CD4-positive, alpha-beta T cell treated with Interleukin-17A for 1 hour (primary cell): ENCODE measurements at regions not wholly inside any gene's neighbourhood (a gene's known extent, or its start where the extent isn't known, plus 50 kb on each side); places are given as distances from the start of the nearest gene placed in this dataset.

Experiments used
- DNase-seq: peaks from one replicate; pipeline ENCODE4 v3.0.0-alpha.2; 2020

DNA sequence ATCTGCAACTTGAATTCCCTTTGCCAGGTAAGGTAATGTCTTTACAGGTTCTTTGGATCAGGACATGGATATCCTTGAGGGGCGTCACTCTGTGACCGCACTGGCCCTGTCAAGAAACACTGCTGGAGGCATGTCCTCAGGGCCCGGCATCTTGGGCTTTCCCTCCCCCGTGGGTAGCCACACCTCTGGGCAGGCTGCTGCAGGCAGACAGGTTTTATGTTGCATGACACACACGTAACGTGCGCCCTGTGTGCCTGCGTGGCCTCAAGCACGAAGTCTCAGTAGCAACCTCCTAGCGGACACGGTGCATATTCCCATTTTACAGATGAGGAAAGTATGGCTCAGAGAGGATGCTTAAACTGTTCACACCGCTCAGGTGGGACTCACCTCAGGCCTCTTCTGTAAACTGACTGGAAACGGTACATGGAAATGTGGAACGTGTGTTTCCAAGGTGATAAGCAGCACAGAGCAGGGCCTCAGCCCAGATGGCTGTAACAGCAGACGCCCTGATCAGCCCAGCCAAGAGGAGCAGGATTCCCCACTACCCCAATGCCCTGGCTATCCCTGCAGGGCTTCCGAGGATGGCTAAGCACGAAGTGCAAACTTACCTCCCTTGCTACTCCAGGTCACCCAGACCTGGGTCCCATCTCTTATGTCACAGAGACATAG lies 553.6 kb downstream of the TCERG1L start:
- DNase-seq, result no peak

DNA sequence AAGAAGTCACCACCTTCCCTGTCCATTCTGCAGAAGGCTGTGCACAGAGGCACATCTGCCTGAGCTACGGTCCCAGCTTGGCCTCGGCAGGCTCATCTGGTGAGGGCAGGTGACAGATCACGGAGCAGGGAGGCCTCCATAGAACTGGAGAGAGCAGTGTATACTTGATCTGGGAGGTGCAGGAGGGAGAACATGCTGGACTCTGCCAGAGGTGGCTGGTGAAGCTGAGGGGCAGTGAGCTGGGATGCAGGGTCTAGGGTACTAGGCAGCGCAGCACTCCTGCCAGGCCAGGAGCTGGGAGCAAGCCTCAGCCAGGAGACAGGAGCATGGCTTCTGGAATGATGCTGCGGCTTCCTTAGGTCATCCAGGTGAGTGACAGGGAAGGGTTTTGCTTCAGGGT lies 553.0 kb downstream of the TCERG1L start:
- DNase-seq, result no peak

DNA sequence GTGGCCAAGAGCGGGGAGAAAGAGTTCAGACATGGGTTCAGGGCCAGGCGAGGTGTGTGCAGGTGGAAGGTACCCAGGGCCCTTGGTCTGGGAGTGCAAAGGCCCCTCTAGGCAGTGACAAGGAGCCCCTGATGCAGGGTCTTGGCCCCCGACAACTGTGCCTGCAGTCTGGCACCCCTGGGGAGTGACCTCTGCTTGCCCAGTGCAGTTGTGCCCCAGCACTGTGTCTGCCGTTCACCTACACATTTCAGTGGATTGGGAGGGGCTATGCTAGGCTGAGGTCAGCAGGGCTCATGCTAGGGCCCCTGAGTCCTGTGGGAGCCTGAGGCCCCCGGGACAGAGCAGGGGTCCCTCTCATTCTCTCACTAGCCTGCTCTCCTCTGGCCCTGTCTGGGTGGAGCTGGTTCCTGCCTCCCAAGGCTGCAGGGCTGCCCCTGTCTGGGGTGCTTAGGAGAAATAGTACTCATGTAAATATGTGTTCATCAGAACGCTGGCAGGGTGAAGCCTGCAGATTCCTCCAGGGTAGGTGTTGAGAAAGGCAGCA lies 550.4 kb downstream of the TCERG1L start:
- DNase-seq, result no peak

DNA sequence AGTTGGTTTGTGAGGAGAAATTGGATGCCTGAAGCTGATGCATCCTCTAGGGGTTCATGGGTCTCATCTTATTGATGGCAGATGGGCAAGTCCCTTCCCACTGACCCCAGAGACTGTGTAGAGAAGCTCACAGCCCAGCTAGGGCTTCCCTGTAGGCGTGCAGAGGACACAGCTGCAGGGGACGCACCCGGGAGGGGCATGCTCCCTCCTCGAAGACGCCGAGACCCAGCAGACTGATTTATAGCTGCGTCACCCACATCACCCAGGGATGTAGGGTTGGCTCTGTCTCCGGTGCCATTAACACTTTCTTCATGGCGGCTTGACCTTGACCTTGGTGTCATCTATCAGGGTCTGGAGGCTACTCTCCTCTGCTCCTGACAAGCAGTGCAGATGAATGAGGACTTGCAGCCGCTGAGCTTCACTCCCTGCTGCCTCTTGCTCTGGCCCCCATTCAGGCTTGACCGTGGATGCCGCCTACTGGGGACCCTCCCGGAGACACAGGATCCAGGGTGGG lies 549.7 kb downstream of the TCERG1L start:
- DNase-seq, result no peak

DNA sequence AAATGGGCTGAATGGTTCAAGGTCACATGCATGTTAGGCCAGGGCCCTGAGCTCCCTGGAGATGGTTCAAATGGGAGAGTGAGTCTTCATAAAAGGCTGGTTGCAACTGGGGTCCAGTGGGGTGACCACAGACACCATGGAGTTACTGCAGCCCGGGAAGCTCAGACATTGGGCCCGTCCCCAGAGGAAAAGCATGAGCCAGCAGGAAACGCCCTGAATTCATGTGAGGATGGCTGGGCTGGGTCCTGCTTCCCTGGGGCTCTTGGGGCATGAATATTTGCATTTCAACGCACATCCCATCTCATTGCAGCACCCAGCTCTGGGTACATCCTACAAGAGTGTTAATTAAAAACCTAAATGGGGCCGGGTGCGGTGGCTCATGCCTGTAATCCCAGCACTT lies 549.0 kb downstream of the TCERG1L start:
- no peak for DNase-seq

DNA sequence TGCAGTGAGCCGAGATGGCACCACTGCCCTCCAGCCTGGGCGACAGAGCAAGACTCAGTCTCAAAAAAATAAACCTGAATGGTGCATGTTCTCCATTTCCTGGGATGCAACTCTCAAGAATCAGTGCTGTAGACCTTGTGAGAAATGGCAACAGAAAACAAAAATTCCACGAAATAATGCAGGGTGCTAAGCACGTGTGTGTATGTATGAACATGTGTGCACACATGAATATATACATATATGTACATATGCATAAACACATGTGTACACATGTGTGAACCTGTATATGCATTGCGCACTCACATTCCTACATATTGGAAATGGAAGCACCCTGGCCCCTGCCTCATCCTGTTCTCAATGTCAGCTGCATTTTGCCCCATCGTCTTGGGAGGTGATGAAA lies 548.5 kb downstream of the TCERG1L start:
- DNase-seq, result no peak

DNA sequence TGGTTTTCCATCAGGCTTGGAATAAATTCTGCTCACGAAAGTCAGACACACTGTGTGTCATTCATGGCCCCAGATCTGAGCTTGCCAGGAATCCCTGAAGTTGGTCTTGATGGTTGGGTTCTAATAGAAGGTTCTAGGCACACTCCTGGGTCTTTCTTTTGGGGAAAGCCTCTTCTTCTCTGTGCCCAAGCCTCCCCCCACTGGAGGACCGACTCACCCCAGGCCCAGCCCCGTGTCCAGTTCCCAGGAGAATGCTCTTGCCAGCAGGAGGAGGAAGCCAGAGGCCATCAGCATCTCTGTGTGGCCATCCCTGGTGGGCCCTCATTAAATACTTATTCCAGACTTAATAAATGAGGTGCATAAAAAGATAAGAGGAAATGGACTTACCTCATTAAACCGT lies 548.0 kb downstream of the TCERG1L start:
- no peak for DNase-seq

DNA sequence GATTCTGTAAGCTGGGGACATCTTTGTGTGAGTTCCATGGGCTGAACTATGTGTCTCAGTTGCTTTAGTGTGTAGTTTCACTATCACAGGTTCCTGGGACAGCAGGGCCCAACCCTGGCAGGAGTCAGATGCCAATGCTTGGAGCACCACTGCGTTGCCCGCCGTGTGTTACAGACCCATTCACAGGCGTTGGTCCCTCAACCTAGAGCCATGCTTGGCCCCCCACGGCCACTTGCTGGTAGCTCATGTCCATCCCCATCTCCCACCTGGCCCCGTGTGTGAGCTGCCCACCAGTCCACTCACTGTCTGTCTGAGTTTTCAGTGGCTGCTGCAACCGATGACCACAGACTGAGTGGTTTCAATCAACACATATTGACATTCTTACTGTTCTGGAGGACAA lies 546.9 kb downstream of the TCERG1L start:
- no peak for DNase-seq

DNA sequence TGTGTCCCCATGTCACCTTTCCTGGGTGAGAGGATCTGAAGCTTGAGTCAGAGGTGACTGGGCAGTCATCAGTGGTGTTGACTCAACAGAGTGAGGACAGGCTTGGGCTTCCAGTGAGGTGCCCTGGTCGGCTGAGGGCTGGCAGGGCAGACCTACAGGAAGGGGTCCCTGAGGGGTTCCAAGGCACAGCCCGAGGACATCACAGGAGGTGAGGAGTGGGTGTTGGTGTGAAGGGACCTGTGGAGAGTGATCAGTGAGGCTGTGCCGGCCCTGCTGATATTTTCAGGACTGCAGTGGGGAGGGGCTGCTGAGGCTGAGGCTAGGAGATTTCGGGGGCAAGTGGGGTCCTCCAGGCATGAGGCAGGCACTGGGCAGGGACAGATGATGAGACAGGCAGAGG lies 545.5 kb downstream of the TCERG1L start:
- DNase-seq, result no peak

DNA sequence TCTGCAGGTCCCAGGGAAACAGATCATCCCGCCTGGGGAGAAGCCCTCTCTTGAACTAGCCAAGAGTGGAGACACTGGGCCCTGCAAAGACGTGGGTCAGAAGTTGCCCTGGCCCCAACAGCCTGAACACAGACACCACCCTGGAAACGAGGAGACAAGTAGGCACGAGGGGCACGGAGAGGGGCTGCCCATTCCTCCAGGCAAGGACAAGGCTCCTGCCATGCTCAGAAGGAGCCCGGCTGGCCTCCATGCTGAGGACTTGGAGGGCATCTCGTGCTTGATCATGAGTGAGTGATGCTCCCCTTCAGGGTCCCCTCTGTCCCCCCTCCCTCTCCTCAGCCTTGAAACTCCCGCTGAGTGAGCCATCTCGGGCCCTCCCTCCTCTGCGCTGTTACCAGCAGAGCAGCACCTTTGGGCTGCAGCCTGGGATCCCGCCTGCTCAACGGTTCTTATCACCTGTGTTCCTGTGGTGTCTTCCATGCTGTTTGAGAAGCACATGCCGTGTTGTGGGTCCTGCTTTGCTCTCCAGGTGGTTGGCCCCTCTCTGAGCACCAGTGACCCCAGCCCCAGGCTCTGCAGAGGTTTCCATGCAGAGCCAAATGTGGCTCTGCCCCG lies 544.3 kb downstream of the TCERG1L start:
- no peak for DNase-seq

DNA sequence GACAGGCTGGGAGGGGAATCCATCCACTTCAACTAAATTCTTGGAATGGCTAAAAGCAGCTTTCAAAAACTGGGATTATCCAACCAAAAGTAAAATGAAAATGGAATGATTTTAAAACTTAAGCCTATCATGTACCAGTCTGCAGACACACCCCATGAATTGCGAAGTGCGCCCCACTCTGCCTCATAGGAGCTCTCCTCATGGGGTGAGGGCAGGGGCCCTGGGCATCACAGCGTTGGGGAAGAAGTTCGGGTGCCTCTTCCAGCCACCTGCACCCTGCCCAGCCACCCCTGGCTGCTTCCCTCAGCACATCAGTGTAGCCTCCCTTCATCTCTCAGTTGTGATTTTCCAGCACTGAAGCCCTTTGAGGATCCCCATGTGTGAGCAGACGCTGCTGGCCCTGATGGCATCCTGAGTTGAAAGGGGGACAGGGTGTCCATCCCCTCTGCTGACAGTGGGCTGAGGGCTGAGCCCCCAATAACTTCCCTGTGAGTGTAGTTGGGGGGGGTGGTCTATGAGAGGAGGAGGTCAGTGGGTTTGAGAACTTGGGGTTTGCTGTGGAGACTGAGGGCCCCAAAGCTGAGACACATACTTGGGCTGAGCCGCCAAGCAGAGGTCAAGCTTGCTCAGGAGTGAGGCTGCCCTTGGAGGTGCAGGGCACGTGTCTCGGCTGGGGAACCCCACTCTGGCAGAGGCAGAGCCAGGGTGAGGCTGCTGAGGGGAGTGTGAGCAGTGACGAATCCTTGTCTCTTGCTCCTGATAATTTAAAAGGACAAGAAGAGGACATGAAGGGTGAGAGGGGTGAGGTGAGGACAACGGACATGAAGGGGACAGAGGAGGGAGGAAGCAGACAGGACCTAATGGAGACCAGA lies 542.1 kb downstream of the TCERG1L start:
- no peak for DNase-seq

DNA sequence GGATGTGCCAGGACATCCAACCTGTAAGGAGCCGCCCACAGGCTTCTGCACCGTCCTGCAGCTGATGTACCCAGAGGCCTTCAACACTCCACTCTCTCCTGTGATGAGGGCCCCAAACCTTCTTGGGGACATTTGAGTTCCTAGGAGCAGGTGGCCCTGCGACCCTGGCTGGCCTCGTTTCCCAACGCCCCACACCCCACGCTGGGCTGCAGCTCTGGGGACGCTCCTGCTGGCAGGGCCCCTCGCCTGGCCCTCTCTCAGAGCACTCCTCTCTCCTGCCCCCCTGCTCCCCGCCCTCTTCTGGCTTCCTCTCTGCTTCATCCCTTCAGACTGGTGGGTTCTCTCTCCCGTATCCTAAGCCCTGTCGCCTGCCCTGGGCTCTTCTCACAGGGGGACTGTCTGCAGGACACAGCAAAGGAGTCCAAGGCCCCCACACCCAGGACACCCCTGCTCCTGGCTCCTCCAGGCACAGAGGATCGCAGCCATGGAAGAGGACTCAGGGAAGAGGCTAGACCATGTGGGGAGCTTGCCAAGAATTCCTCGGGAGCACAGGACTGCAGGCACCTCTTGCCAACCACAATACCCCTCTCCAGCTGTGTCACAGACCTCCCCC lies 541.4 kb downstream of the TCERG1L start:
- DNase-seq, result no peak

DNA sequence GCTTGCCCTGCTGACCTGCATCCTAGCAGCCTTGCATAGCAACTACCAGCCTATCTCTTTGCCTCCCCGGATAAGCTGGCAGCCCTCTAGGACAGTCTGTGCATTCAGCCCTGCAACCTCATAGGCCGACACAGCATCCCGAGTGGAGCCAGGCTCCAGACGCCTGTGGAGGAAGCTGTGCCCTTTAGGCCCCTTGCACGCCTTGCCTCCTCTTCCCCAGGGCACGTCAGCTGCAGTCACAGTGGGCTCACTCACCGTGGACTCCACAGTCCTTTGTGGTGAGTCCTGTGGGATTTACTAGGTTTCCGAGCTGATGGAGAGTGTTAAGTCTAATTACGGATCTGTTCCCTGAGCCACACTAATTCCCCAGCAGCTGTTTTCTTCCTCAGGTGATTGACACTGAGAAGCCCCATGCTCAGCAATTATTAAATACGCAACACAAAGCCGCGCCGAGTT lies 540.0 kb downstream of the TCERG1L start:
- no peak for DNase-seq

DNA sequence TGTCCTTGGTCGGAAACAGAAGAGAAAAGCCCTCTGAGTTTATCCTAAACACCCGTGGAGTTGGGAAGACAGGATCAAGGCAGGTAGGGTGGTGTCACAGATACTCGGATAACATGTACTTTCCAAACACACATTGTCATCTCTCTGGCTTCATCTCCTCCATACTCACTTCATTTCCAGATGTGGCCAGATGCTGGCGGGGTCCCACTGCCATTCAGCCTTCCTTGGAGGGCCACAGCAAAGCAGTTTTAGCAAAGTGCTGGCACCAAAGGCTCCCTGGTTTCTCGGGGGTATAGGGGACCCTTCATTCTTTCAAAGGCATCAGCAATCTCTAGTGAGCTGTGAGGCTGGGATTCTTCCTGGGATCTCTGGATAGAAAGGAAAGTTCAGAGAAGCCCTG lies 539.5 kb downstream of the TCERG1L start:
- DNase-seq, result no peak

DNA sequence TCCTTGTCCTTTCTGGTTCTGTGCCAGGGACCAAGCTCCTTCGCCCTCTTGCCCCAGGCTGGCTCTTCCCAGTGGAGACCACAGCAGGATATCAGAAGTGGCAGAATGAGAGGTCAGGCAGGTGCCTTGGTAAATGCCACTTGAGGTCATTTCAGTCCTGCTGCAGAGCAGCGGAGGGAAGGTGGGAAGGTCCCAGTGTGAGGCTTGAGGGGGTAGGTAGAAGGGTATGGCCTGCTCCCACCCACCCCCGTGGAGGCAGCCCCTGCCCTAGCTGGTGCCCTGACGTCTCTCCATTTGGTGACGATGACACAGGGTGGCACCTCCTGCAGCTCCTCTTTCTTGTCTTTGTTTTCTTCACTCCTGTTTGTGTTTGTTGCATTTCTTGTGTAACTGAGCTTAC lies 538.8 kb downstream of the TCERG1L start:
- DNase-seq, result no peak

DNA sequence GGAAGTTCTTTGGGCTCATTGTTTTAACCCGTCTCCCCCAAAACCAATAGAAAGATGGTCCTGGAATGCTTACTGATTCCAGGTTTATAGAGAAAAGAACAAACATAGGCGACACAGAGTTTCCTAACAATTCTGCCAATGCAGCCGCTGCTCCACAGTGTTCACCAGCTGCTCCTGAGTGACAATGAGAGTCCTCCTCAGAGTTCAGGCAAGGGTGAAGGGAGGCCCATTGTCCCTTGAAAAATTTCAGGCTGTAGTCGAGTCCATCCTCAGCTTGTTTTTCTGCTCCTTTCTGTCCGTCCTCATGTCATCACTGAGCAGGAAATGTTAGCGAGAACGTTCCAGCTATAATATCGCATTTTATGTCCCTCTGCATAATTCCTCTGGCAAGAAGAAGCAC lies 537.6 kb downstream of the TCERG1L start:
- DNase-seq, result no peak

DNA sequence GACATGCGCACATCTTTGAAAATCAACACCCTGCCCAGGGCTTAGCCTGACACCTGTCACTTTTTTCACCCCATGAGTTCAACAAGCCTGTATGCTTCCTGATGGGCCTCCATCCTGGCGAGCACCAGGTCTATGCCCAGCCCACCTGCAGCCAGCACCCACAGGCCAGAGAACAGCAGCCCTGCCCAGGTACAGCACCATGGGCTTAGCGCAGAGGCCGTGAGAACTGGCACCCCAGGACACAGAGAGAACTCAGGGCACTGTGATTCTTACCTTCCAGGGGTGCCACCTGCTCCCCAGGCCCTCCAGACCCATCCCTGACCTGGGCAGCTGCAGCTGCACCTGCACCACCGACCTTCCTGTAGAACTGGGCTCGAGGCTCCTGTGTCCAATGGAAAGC lies 536.6 kb downstream of the TCERG1L start:
- no peak for DNase-seq

DNA sequence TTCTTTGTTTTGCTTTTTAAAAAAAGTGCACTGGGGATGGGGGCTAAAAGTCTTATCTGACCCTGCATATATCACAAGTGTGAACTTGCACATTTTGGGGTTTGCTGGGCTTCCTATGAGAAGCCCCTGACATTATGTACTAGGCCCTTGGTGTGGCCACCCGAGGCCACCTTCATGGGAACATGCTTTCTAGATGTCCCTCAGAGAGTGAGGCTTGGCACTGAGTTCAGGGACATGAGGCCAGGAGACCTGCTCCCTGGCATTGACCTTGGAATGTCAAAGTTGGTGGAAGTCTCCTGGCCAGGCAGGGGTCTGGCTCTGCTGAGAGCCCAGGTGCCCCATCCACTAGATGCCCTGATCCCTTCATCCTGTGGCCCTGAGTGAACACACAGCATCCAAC lies 536.2 kb downstream of the TCERG1L start:
- no peak for DNase-seq

DNA sequence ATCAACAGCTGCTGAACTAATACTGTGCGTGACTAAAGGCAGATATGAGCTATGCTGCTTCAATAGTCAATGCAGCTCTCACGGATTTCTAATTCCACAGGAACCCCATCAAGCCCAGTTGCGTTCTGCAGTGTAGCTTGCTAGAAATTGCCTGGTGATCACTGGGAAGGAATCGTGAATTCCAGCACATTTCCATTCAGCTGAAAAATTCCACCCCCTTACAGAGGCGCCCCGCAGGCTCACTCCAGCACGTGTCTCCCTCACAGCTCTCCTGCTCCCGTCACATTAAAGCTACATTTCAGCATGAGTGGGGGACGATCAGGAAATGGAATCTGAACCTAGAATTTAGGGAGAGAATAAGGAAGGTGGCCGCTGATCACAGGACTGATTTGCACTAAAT lies 534.8 kb downstream of the TCERG1L start:
- no peak for DNase-seq

DNA sequence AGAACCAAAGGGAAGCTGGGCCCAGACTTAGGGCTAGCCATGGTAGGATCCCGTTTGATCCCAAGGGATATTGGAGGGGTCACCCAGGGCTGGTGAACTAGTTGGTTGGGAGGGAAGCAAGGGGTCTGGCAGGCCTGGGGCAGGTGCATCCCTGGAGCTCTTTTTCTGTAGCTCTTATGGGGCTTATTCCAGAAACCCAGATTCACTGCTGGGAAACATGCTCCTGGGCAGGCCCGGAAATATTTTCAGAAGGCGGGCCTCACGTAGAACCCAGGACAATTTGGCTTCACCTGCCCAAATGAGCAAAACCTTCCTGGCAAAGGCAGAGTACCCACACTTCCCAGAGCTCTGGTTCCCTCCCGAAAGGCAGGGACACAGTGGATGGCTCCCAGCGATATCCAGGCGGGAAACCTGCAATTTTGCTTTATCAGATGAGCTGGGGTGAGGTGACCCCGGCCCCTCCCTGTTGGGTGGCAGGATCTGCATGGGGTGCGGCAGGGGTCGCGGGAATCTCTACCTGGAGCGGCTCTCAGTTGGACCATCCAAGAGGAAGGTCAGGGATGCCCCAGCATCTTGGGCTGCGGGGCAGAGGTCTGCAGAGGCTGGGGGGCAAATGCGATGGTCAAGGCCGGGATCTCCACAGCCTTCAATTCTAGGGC lies 533.9 kb downstream of the TCERG1L start:
- no peak for DNase-seq

DNA sequence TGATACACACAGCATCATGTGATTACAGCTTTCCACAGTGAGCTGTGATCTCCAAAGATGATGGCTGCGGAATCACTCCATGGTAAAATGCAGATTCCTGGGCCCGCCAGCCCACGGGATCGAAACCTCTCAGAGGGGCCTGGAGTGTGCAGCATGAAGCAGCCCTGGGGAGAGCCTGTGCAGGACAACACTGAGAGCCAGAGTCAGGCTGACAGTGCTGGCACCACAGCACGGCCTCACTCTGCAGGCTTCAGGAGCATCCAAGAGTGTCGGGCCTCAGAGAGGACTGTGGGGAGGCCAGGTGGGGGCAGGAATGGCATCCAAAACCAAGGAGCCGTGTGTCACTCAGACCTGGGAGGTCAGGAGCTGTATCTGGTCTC lies 533.4 kb downstream of the TCERG1L start:
- DNase-seq, result no peak

DNA sequence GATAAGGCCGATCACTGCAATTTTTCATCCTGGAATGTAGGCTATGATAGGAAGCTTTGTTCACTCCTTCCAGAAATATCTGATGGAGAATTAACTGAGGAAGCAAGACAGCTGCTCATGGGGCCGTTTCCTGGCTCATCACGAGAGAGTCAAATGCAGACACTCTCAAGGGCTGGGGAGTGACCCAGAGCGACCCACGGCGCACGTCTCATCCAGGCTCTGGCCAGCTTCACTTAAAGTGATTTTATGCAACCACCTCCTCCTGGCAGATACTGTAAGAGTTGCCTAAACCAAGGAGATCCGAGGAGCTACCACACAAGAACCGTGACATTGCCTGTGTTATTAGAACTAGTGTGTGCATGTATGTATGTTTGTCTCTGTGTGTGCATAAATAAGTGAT lies 530.8 kb downstream of the TCERG1L start:
- DNase-seq, result no peak

DNA sequence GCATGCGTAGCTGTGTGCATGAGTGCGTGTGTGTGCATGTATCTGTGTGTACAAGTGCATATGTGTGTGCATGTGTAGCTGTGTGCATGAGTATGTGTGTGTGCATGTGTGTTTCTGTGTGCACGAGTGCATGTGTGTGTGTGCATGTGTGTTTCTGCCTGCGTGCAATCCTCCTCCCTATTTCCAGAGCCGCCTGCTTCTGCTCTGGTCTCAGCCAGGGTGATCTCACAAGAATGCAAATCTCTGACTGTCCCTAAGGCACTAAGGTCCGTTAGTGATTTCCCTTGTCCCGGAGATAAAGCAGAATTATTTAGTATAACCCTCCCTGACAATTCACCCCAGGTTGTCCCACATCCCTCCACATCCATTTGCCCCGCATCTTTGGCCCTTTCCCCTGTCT lies 530.3 kb downstream of the TCERG1L start:
- DNase-seq, result no peak
